Keratinocyte (primary cell): ENCODE measurements at regions not wholly inside any gene's neighbourhood (a gene's known extent, or its start where the extent isn't known, plus 50 kb on each side); places are given as distances from the start of the nearest gene placed in this dataset.

ENCODE experiments used
- DNase-seq: peaks from one replicate; pipeline ENCODE4 v3.0.0-alpha.2; 2011; ENCODE audit warnings: low read depth, missing footprints, low spot score
- FAIRE-seq: peaks from 2 replicates; lab custom pipeline; 2011; peaks lifted over from hg19 to GRCh38; lab: Jason Lieb, UNC
- H2AFZ ChIP-seq: 2 replicates; pipeline ENCODE4 v1.6.0; 2012; ENCODE audit warnings: low read length, control low read depth, inconsistent platforms; ENCODE audit not compliant: control insufficient read depth
- H3K27ac ChIP-seq: 2 replicates; pipeline ENCODE4 v1.5.1; 2011; ENCODE audit warnings: low read length; ENCODE audit not compliant: control insufficient read depth, insufficient read depth
- H3K27me3 ChIP-seq: 3 replicates; pipeline ENCODE4 v1.6.0; 2011; ENCODE audit warnings: low read length; ENCODE audit not compliant: control insufficient read depth, insufficient read depth; ENCODE audit errors: extremely low read depth
- H3K36me3 ChIP-seq, 2 experiments: 2 replicates in 1 of 2; 3 replicates in 1 of 2; pipeline ENCODE4 v1.5.1; 2011; ENCODE audit warnings: low read length in 2 of 2, mild to moderate bottlenecking in 1 of 2; ENCODE audit not compliant: control insufficient read depth in 2 of 2, insufficient read depth in 2 of 2; ENCODE audit errors: extremely low read depth in 1 of 2
- H3K4me1 ChIP-seq: 3 replicates; pipeline ENCODE4 v1.5.1; 2011; ENCODE audit warnings: low read length; ENCODE audit not compliant: control insufficient read depth, insufficient read depth; ENCODE audit errors: extremely low read depth
- H3K4me2 ChIP-seq: 3 replicates; pipeline ENCODE4 v1.6.0; 2011; ENCODE audit warnings: low read depth, low read length; ENCODE audit not compliant: control insufficient read depth, insufficient read depth; ENCODE audit errors: extremely low read depth
- H3K4me3 ChIP-seq, 3 experiments: fragments of 200-600 bp in 1 of 3; sonication (generic) in 1 of 3; 2 replicates in 2 of 3; 3 replicates in 1 of 3; pipeline ENCODE4 v1.5.1; 2011 to 2016; ENCODE audit warnings: low read length in 3 of 3, mild to moderate bottlenecking in 3 of 3, control low read depth in 2 of 3, inconsistent platforms in 1 of 3, low read depth in 1 of 3, mixed read lengths in 1 of 3, mixed run types in 1 of 3, moderate library complexity in 1 of 3; ENCODE audit not compliant: control insufficient read depth in 2 of 3, insufficient read depth in 2 of 3; ENCODE audit errors: extremely low read depth in 1 of 3
- H3K79me2 ChIP-seq: 2 replicates; pipeline ENCODE4 v1.6.0; 2012; ENCODE audit warnings: low read length; ENCODE audit not compliant: control insufficient read depth, insufficient read depth
- H3K9ac ChIP-seq: 3 replicates; pipeline ENCODE4 v1.6.0; 2011; ENCODE audit warnings: low read length; ENCODE audit not compliant: control insufficient read depth, insufficient read depth; ENCODE audit errors: extremely low read depth
- H3K9me1 ChIP-seq: 3 replicates; pipeline ENCODE4 v1.6.0; 2011; ENCODE audit warnings: low read length; ENCODE audit not compliant: control insufficient read depth, insufficient read depth; ENCODE audit errors: extremely low read depth
- H3K9me3 ChIP-seq: 2 replicates; pipeline ENCODE4 v1.5.1; 2012; ENCODE audit warnings: low read depth, low read length; ENCODE audit not compliant: control insufficient read depth
- H4K20me1 ChIP-seq: 3 replicates; pipeline ENCODE4 v1.6.0; 2011; ENCODE audit warnings: low read length; ENCODE audit not compliant: control insufficient read depth, insufficient read depth; ENCODE audit errors: extremely low read depth
- EZH2 ChIP-seq: IDR thresholded peaks from one replicate; pipeline ENCODE4 v1.6.1; 2012; ENCODE audit warnings: inconsistent platforms, mild to moderate bottlenecking, low read length, moderate library complexity
- dilution Hi-C: fragments of 300-500 bp; cut with MboI; formaldehyde crosslinking; loops from one replicate; pipeline ENCODE4 v1.7.0; 2020; ENCODE audit warnings: low sequenced_read_pairs; ENCODE audit not compliant: extremely low pct_ligation_motif_present
- TF ChIP-seq, protein P1 (sequence below), 3 experiments: IDR thresholded peaks in 1 of 3; conservative IDR thresholded peaks in 1 of 3; optimal IDR thresholded peaks in 1 of 3; 2 replicates in 2 of 3; 3 replicates in 1 of 3; pipeline versions ENCODE3 to v1.5.1; 2011; ENCODE audit warnings: low read length in 3 of 3, mild to moderate bottlenecking in 3 of 3, moderate library complexity in 2 of 3, control low read depth in 1 of 3, inconsistent platforms in 1 of 3; ENCODE audit not compliant: insufficient read depth in 2 of 3; ENCODE audit errors: extremely low read depth in 1 of 3

DNA sequence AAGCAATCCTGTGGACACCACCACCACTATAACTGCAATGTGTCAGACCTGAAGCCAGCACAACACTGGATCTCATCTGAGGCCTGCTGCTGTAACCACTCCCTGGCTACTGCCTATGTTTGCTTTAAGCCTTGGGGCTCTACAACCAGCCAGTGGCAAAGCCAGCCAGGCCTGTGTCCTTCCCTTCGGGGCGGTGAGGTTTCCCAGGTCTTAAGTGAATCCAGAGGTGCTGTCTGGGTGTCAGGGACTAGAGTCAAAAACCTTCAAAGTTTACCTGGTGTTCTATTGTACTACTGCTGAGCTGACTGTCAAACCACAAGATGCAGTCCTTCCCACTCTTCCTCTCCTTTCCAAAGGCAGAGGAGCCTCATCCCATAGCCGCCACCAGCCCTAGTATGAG lies 750.5 kb downstream of the FAM133A start:
- Histone ChIP-seq H3K79me2 (no peaks in the 10 kb centered on the region), H4K20me1 (no peaks in the 10 kb centered on the region), H3K36me3 (no peaks in the 10 kb centered on the region), H3K9me1 (no peaks in the 10 kb centered on the region), H3K4me2 (no peak overlapping the region), H3K9ac (no peak overlapping the region), H3K4me1 (no peaks in the 10 kb centered on the region), H3K9me3 (no peaks in the 10 kb centered on the region), H3K27me3 (no peaks in the 10 kb centered on the region), H3K27ac (no peak overlapping the region), H3K4me3 (no peak overlapping the region), H2AFZ (no peak overlapping the region)
- TF ChIP-seq EZH2: no peak
- dilution Hi-C loops: no loop called here
- DNase-seq: no peak
- no peak for FAIRE-seq

GRCh38 chrX:94430091-94430490 lies 756.1 kb downstream of the FAM133A start:
- no peaks in the 10 kb centered on the region for H4K20me1 ChIP-seq
- H3K9ac ChIP-seq: no peak overlapping the region
- no peak overlapping the region for H3K4me2 ChIP-seq
- H3K4me1 ChIP-seq: no peaks in the 10 kb centered on the region
- H3K27ac ChIP-seq: no peak overlapping the region
- H3K9me3 ChIP-seq: no peaks in the 10 kb centered on the region
- no peaks in the 10 kb centered on the region for H3K79me2 ChIP-seq
- no peak overlapping the region for H2AFZ ChIP-seq
- H3K36me3 ChIP-seq: no peaks in the 10 kb centered on the region
- H3K9me1 ChIP-seq: no peaks in the 10 kb centered on the region
- dilution Hi-C loops: no loop called here
- DNase-seq (no peak), FAIRE-seq (no peak)
- no peaks in the 10 kb centered on the region for H3K27me3 ChIP-seq
- TF ChIP-seq EZH2: no peak
- TF ChIP-seq, protein P1, sequence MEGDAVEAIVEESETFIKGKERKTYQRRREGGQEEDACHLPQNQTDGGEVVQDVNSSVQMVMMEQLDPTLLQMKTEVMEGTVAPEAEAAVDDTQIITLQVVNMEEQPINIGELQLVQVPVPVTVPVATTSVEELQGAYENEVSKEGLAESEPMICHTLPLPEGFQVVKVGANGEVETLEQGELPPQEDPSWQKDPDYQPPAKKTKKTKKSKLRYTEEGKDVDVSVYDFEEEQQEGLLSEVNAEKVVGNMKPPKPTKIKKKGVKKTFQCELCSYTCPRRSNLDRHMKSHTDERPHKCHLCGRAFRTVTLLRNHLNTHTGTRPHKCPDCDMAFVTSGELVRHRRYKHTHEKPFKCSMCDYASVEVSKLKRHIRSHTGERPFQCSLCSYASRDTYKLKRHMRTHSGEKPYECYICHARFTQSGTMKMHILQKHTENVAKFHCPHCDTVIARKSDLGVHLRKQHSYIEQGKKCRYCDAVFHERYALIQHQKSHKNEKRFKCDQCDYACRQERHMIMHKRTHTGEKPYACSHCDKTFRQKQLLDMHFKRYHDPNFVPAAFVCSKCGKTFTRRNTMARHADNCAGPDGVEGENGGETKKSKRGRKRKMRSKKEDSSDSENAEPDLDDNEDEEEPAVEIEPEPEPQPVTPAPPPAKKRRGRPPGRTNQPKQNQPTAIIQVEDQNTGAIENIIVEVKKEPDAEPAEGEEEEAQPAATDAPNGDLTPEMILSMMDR (optimal IDR thresholded peaks at IDR 0.05 in 1 of 3, IDR thresholded peaks at IDR 0.05 in 1 of 3, conservative IDR thresholded peaks at IDR 0.05 in 1 of 3; ENCODE audit: extremely low read depth in 1 of 3, insufficient read depth in 2 of 3, low read length in 3 of 3): no peak
- no peak overlapping the region for H3K4me3 ChIP-seq

DNA sequence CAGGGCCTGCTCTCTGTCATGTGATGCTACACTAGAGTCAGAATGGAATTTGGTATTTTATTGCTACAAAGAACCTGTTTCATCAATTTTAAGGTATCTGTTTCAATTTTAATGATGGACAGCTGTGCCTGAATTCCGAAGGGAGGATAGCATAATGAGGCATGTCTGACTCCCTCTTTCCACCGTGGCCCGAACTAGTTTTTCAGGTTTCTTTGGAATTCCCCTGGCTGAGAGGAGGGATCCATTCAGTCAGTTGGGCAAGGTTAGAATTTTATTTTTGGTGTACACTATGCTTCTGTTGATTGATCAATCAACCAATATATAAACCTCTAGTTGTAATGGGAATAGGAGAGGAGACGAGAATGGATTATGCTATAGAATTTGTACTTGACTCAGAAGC lies 761.8 kb downstream of the FAM133A start:
- H2AFZ ChIP-seq: no peak overlapping the region
- H3K4me1 ChIP-seq: peaks cover 4% of the 10 kb centered on the region
- H3K27me3 ChIP-seq: no peaks in the 10 kb centered on the region
- H3K79me2 ChIP-seq: no peaks in the 10 kb centered on the region
- H3K4me2 ChIP-seq: no peak overlapping the region
- H3K27ac ChIP-seq: no peak overlapping the region
- dilution Hi-C loops: no loop called here
- no peak overlapping the region for H3K4me3 ChIP-seq
- FAIRE-seq: no peak
- no peaks in the 10 kb centered on the region for H4K20me1 ChIP-seq
- H3K9me3 ChIP-seq: no peaks in the 10 kb centered on the region
- H3K36me3 ChIP-seq: no peaks in the 10 kb centered on the region
- no peak overlapping the region for H3K9ac ChIP-seq
- no peaks in the 10 kb centered on the region for H3K9me1 ChIP-seq
- no peak for DNase-seq
- TF ChIP-seq, protein P1 (optimal IDR thresholded peaks at IDR 0.05 in 1 of 3, IDR thresholded peaks at IDR 0.05 in 1 of 3, conservative IDR thresholded peaks at IDR 0.05 in 1 of 3; ENCODE audit: extremely low read depth in 1 of 3, insufficient read depth in 2 of 3, low read length in 3 of 3): no peak
- no peak for TF ChIP-seq EZH2
